GM23248 (cell line): ENCODE measurements at regions not wholly inside any gene's neighbourhood (a gene's known extent, or its start where the extent isn't known, plus 50 kb on each side); places are given as distances from the start of the nearest gene placed in this dataset.

ENCODE experiments used
- EZH2 ChIP-seq: fragments of 200-600 bp; sonication (generic); IDR thresholded peaks from 2 replicates; pipeline ENCODE4 v1.6.1; 2018; ENCODE audit warnings: antibody characterized with exemption, mild to moderate bottlenecking; ENCODE audit not compliant: insufficient read depth, poor library complexity, severe bottlenecking
- EZH2phosphoT487 ChIP-seq: fragments of 200-600 bp; sonication (generic); IDR thresholded peaks from 2 replicates; pipeline ENCODE4 v1.6.1; 2018; ENCODE audit warnings: antibody characterized with exemption, moderate library complexity, mild to moderate bottlenecking, low read depth; ENCODE audit not compliant: insufficient read depth

- no peak for TF ChIP-seq EZH2
- TF ChIP-seq EZH2phosphoT487, result no peak
Observed at GRCh38 chr2:79260848-79261247, 101.3 kb upstream of the REG3A start.
